ENCODE measurements at regions not wholly inside any gene's neighbourhood (a gene's known extent, or its start where the extent isn't known, plus 50 kb on each side); places are given as distances from the start of the nearest gene placed in this dataset.

- no peak for DNase-seq (ENCODE audit: extremely low read depth, insufficient read length)
- TF ChIP-seq, protein P1, sequence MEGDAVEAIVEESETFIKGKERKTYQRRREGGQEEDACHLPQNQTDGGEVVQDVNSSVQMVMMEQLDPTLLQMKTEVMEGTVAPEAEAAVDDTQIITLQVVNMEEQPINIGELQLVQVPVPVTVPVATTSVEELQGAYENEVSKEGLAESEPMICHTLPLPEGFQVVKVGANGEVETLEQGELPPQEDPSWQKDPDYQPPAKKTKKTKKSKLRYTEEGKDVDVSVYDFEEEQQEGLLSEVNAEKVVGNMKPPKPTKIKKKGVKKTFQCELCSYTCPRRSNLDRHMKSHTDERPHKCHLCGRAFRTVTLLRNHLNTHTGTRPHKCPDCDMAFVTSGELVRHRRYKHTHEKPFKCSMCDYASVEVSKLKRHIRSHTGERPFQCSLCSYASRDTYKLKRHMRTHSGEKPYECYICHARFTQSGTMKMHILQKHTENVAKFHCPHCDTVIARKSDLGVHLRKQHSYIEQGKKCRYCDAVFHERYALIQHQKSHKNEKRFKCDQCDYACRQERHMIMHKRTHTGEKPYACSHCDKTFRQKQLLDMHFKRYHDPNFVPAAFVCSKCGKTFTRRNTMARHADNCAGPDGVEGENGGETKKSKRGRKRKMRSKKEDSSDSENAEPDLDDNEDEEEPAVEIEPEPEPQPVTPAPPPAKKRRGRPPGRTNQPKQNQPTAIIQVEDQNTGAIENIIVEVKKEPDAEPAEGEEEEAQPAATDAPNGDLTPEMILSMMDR (IDR thresholded peaks at IDR 0.05; ENCODE audit: insufficient read depth, low read length, poor library complexity, severe bottlenecking) = no peak
- no peaks in the 10 kb centered on the region for H3K36me3 ChIP-seq (ENCODE audit: control insufficient read depth, insufficient read depth, low read length)
- no peaks in the 10 kb centered on the region for H3K27me3 ChIP-seq (replicated peaks; ENCODE audit: control insufficient read depth, insufficient read depth, low read length)
- no peak overlapping the region for H3K4me3 ChIP-seq (replicated peaks; ENCODE audit: low read depth, low read length)
Observed at GRCh38 chr7:423312-424260, 96.1 kb downstream of the PDGFA start.

- TF ChIP-seq, protein P1 (IDR thresholded peaks at IDR 0.05; ENCODE audit: insufficient read depth, low read length, poor library complexity, severe bottlenecking) = no peak
- Histone ChIP-seq H3K27me3 (replicated peaks; ENCODE audit: control insufficient read depth, insufficient read depth, low read length) (no peaks in the 10 kb centered on the region), H3K4me3 (replicated peaks; ENCODE audit: low read depth, low read length) (no peak overlapping the region), H3K36me3 (ENCODE audit: control insufficient read depth, insufficient read depth, low read length) (no peaks in the 10 kb centered on the region)
- no peak for DNase-seq (ENCODE audit: extremely low read depth, insufficient read length)
Observed at GRCh38 chr7:424301-424935, 95.2 kb downstream of the PDGFA start.

DNA sequence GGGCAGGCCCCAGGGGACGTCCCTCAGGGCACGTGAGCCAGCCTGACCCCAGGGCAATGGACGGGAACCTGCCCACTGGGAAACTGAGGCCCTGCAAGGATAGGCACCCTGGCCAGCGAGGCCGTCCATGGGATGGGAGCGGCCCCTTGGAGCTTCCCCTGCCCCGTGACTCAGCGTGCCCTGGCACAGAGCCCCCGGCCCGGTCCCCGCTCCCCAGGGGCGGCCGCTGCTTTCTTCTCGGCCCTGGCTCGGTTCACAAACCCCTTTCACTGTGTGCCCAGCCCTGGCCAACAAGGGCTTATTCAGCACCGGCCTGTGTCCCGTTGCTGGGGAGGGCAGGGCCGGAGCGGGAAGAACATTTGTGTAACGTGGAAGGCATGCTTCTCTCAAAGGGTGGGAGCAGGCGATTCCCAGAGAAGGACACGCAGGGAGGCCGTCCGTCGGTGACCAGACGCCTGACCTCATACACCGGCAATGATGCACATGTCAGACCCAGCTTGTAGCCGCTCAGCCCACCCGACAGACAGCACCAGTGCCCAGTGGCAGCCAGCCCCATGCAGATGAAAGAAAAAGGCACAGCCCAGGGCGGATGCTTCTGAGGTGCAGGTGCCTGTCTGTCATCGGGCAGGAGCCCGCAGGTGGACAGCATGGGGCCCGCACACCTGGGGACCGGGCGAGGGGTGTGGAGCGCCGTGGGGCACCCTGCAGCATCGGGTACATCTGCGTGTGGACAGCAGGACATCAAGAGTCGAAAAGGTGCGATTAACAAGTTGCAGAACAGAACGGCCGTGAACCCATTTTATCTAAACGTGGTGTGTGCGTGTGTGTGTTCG, 94.5 kb downstream of the PDGFA start:
- H3K36me3 ChIP-seq (ENCODE audit: control insufficient read depth, insufficient read depth, low read length) = no peaks in the 10 kb centered on the region
- TF ChIP-seq, protein P1 (IDR thresholded peaks at IDR 0.05; ENCODE audit: insufficient read depth, low read length, poor library complexity, severe bottlenecking) = no peak
- no peak overlapping the region for H3K4me3 ChIP-seq (replicated peaks; ENCODE audit: low read depth, low read length)
- H3K27me3 ChIP-seq (replicated peaks; ENCODE audit: control insufficient read depth, insufficient read depth, low read length) = no peaks in the 10 kb centered on the region
- DNase-seq (ENCODE audit: extremely low read depth, insufficient read length) = no peak

DNA sequence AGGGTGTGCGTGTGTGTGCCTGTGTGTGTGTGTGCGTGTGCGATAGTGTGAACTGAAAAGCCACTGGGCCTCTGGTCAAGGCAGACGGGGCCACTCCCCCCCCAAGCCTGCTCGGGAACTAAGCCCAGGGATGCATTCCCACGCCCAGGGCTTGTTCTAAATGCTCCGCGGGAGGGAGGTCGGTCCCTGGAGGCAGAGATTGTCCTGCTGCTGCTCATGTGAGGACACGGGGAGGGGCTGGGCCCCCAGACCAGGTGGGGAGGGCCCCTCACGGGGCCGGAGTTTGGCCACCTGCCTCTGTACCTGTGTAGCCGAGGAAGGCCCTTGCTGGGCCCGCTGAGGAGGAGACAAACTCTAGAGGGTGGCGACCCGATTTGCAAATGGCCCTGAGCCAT, 93.9 kb downstream of the PDGFA start:
- no peaks in the 10 kb centered on the region for H3K27me3 ChIP-seq (replicated peaks; ENCODE audit: control insufficient read depth, insufficient read depth, low read length)
- no peaks in the 10 kb centered on the region for H3K36me3 ChIP-seq (ENCODE audit: control insufficient read depth, insufficient read depth, low read length)
- H3K4me3 ChIP-seq (replicated peaks; ENCODE audit: low read depth, low read length) = no peak overlapping the region
- TF ChIP-seq, protein P1 (IDR thresholded peaks at IDR 0.05; ENCODE audit: insufficient read depth, low read length, poor library complexity, severe bottlenecking) = no peak
- DNase-seq (ENCODE audit: extremely low read depth, insufficient read length) = no peak

DNA sequence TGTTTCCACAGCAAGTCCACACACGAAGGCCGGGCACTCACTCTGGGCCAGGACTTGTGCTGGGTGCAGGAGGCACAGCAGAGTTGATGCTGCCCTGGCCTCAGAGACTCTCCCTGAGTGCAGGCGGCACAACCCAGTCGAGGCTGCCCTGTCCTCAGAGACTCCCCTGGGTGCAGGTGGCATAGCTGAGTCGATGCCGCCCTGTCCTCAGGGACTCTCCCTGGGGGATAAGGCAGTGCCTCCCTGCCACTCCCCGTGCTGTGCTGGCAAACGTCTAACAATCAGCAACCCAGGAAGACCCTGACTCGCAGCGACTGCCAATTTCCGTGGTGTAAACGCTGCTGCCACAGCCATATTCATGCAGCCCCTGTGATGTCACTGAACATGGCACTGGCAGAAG, 93.1 kb downstream of the PDGFA start:
- no peak for DNase-seq (ENCODE audit: extremely low read depth, insufficient read length)
- no peaks in the 10 kb centered on the region for H3K27me3 ChIP-seq (replicated peaks; ENCODE audit: control insufficient read depth, insufficient read depth, low read length)
- no peak overlapping the region for H3K4me3 ChIP-seq (replicated peaks; ENCODE audit: low read depth, low read length)
- no peaks in the 10 kb centered on the region for H3K36me3 ChIP-seq (ENCODE audit: control insufficient read depth, insufficient read depth, low read length)
- TF ChIP-seq, protein P1 (IDR thresholded peaks at IDR 0.05; ENCODE audit: insufficient read depth, low read length, poor library complexity, severe bottlenecking) = no peak

Measured in GM06990 (cell line).